HG03354 (cell line): ENCODE measurements at regions not wholly inside any gene's neighbourhood (a gene's known extent, or its start where the extent isn't known, plus 50 kb on each side); places are given as distances from the start of the nearest gene placed in this dataset.
A peak's percentile ranks its signal among the peaks of the same experiment; 100 is the strongest.
"Not testable (repeated sequence)": the region's sequence is repeated elsewhere in the genome, so short reads cannot be mapped to it uniquely, and the experiment has no call there.

ENCODE experiments used
- ATAC-seq: cut with Tn5 transposase; IDR thresholded peaks from one replicate; pipeline ENCODE4 v1.9.1; 2021; ENCODE audit warnings: mild to moderate bottlenecking; ENCODE audit not compliant: unreplicated experiment, poor library complexity, severe bottlenecking

GRCh38 chr3:24680214-24680967 lies 185.7 kb upstream of the THRB start:
- peak; percentile 74 for ATAC-seq

GRCh38 chr3:24682141-24682547 lies 187.5 kb upstream of the THRB start:
- no peak for ATAC-seq

- no peak for ATAC-seq
Measured at GRCh38 chr3:24683090-24683489, 188.4 kb upstream of the THRB start.

GRCh38 chr3:24683633-24684384 lies 189.2 kb upstream of the THRB start:
- no peak for ATAC-seq

- ATAC-seq: no peak
Measured at GRCh38 chr3:24684506-24685023, 189.9 kb upstream of the THRB start.

- no peak for ATAC-seq
Measured at GRCh38 chr3:24686808-24687207, 192.2 kb upstream of the THRB start.

GRCh38 chr3:24687671-24688070 lies 193.0 kb upstream of the THRB start:
- no peak for ATAC-seq

- ATAC-seq: no peak
Measured at GRCh38 chr3:24688446-24689148, 193.9 kb upstream of the THRB start.

GRCh38 chr3:24689353-24689752 lies 194.7 kb upstream of the THRB start:
- no peak for ATAC-seq

- no peak for ATAC-seq
Measured at GRCh38 chr3:24690777-24691176, 196.1 kb upstream of the THRB start.

GRCh38 chr3:24699078-24699477 lies 204.4 kb upstream of the THRB start:
- not testable (repeated sequence) for ATAC-seq

GRCh38 chr3:24704496-24704895 lies 209.8 kb upstream of the THRB start:
- no peak for ATAC-seq

GRCh38 chr3:24707936-24708335 lies 213.3 kb upstream of the THRB start:
- ATAC-seq: no peak

- ATAC-seq: no peak
Measured at GRCh38 chr3:24709956-24710355, 215.3 kb upstream of the THRB start.

- ATAC-seq: no peak
Measured at GRCh38 chr3:24713516-24713915, 218.9 kb upstream of the THRB start.

- ATAC-seq: no peak
Measured at GRCh38 chr3:24714436-24714835, 219.8 kb upstream of the THRB start.

GRCh38 chr3:24715171-24715792 lies 220.6 kb upstream of the THRB start:
- no peak for ATAC-seq

- ATAC-seq: no peak
Measured at GRCh38 chr3:24722087-24722486, 227.4 kb upstream of the THRB start.

- no peak for ATAC-seq
Measured at GRCh38 chr3:24725514-24726255, 231.0 kb upstream of the THRB start.
